HG03558 (cell line): ENCODE measurements at regions not wholly inside any gene's neighbourhood (a gene's known extent, or its start where the extent isn't known, plus 50 kb on each side); places are given as distances from the start of the nearest gene placed in this dataset.
A peak's percentile ranks its signal among the peaks of the same experiment; 100 is the strongest.

Source experiments
- ATAC-seq: cut with Tn5 transposase; IDR thresholded peaks from one replicate; pipeline ENCODE4 v1.9.1; 2021; ENCODE audit warnings: moderate number of reproducible peaks; ENCODE audit not compliant: unreplicated experiment; ENCODE audit errors: extremely low read depth

DNA sequence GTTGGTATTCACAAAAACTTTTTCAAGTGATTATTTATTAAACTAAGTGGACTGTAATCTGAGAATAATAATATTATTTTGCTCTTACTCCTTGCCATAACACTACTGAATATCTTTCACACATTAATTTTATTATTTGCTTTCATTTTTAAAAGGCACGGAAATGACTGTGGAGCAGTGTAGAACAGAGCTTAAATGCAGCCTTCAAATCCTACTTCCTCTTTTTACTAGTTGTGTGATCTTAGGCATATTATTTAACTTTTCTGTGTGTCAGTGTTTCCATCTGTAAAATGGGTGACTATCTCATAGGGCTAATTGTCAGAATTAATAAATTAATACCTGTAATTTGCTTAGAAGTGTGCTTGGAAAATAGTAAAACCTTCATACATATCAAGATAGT lies 55.5 kb upstream of the SLC8A1 start:
- ATAC-seq = peak; percentile 76

GRCh38 chr2:40510304-40510703 lies 58.4 kb upstream of the SLC8A1 start:
- no peak for ATAC-seq

GRCh38 chr2:40511661-40512213 lies 59.8 kb upstream of the SLC8A1 start:
- no peak for ATAC-seq

DNA sequence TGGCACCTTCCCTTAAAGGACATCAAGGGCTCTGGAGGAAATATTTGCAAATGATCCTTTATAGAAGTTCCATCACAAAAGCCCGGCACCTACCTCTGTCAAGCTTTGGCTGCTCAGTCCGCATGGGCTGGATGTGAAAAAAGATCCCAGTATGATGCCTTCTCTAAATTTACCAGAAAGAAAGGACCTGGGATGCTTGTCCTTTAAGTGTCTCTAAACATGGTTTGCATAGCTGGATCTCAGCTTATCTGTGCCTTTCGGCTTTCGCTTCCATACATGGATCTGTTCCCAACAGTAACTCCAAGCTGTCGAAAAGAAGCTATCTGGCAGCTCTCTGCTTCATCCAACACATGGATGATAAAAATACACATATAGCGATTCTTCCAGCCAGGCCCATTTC lies 60.4 kb upstream of the SLC8A1 start:
- ATAC-seq = no peak

DNA sequence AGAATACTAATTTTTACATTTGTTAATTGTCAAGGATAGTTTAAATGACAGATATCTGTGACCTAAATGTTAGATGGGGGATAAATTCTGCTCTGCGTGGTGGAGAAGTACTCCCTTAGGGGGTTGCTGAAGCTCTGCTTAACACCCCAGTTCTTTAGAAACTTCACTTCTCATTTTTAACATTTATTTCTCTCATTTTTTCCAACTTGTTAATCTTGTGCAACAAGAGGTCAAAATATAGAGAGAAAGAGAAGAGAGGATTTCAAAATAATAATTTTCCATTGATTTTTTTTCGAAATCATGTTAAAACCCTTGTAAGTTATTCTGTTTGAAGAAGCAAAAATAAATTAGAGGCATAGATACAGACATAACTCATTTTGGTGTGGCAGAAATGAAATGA lies 61.3 kb upstream of the SLC8A1 start:
- ATAC-seq = no peak

GRCh38 chr2:40516604-40517003 lies 64.7 kb upstream of the SLC8A1 start:
- no peak for ATAC-seq

GRCh38 chr2:40528564-40528963 lies 76.7 kb upstream of the SLC8A1 start:
- no peak for ATAC-seq

GRCh38 chr2:40531359-40531758 lies 79.5 kb upstream of the SLC8A1 start:
- ATAC-seq = no peak

DNA sequence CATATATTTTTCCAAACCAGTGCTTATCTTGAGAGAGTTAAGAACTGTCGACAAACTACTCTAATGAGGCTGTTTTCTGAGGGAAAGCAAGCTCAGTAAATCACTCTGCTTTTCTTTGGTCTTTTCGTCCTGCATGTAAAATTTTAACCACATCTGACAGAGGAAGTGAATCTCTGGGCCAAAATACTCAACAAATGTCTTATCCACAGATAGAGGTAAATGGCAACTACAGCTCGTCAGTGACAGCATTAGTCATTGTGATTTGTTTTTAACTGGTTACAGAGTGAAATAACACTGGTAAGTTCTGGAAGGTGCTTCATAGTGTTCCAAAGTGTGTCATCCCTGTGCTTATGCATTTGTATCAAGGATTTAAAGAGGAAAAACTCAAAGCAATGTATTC lies 82.6 kb upstream of the SLC8A1 start:
- ATAC-seq = no peak

GRCh38 chr2:40535972-40536371 lies 84.1 kb upstream of the SLC8A1 start:
- ATAC-seq = no peak

DNA sequence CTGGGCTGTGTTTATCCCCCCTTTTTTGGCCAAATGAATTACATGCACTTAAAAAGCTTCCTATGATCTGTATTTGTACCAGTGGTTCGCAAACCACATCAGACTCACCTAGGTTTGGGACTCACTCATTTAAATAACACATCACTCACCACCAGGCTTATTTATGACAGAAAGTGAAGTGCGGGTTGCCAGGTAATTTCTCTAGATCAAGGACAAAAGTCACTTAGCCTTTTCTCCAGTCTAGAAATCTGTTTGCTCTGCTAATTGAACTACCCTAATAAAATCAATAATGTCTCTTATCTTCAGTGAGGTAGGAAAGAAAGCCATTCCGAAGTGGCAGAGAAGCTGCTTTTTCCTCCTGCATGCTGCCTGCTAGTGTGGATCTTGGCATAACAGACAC lies 88.1 kb upstream of the SLC8A1 start:
- no peak for ATAC-seq

DNA sequence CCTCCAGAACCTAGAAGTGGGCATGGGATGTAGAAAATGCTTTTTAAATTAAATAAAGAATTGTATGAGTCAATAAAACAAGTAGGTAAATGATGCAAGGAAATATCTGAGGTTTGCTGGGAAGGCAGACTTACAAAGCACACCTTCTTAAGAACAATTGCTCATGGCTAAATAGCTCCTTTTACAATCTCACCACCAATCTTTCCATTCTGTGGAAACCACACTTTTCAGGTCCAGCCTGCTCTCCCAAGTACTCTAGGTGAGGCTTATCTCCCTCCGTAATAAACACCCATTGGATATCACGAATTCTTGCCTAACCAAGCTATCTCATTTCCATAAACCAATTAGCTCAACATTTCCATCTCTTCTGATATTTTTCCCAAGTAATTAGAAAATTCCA lies 91.5 kb upstream of the SLC8A1 start:
- ATAC-seq = no peak

GRCh38 chr2:40544072-40544471 lies 92.2 kb upstream of the SLC8A1 start:
- ATAC-seq = no peak

GRCh38 chr2:40545645-40546044 lies 93.8 kb upstream of the SLC8A1 start:
- no peak for ATAC-seq

GRCh38 chr2:40546439-40547191 lies 94.7 kb upstream of the SLC8A1 start:
- ATAC-seq = no peak

DNA sequence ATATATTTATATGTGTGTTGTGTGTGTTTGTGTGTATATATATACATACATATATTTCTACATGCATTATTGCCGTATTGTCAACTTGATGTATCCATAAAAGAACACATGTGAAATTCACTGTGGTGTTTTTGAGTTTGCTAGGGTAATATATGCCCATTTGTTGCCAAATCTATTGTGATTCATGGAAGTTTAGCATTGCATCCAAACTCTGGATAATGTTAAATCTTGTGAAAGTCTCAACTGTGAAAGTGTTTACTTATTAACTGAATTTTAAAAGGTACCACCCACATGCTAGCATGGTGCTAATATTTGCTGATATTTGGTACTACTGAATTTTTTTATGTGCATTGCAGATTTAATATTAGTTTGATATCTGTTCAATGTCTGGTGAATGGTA lies 96.6 kb upstream of the SLC8A1 start:
- no peak for ATAC-seq

DNA sequence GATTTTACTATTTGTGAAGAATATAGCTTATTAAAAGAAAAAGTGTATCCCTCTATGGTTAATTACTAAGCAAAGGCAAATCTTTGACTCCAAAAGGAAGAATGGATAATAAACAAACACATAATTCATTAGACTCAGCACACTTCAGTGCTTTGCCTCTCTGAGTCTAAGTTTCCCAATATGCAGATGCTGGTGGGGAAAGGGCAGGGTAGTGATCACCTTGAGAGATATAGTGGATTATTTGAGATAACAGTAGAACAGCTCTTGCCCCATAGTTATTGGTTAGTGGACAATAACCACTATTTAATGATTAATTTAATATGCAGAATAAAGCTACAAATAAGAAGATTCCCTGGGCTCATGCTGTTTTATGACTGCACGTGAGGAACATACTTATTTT lies 98.2 kb upstream of the SLC8A1 start:
- no peak for ATAC-seq

- ATAC-seq = no peak
These were observed 99.2 kb upstream of the SLC8A1 start for GRCh38 chr2:40551081-40551480.

- peak; percentile 84 for ATAC-seq
These were observed 102.9 kb upstream of the SLC8A1 start for GRCh38 chr2:40554665-40555294.

- ATAC-seq = no peak
These were observed 104.4 kb upstream of the SLC8A1 start for GRCh38 chr2:40556293-40556692.

GRCh38 chr2:40556739-40557138 lies 104.8 kb upstream of the SLC8A1 start:
- no peak for ATAC-seq

DNA sequence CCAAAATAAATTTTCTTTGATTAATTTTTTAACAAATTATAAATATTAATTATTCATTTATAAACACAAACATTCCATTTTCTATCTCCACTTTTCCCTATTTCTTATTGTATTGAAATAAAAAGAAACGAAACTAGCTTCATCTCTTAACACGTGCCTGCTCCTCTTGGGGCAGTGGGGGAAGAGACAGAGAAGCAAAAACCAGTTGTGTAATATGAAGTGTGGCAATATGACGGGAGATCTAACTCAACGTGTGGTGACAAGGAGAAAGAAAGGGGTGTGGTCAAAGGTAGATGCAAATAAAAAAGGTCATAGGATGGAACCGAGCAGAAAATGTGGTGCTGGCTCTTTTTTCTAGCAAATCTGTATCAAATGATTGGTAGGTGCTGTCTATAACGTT lies 106.9 kb upstream of the SLC8A1 start:
- no peak for ATAC-seq
